ENCODE measurements at regions not wholly inside any gene's neighbourhood (a gene's known extent, or its start where the extent isn't known, plus 50 kb on each side); places are given as distances from the start of the nearest gene placed in this dataset.

- no peaks in the 10 kb centered on the region for H3K27me3 ChIP-seq (ENCODE audit: insufficient read depth, low read length)
- ChIA-PET RAD21 (ENCODE audit: low non-redundant PET in 1 of 2, low total read pairs in 2 of 2, uncharacterized antibody in 2 of 2, unreplicated experiment in 2 of 2) (no interaction called here), POLR2A (no interaction called here), CTCF (no interaction called here)
- H3K9me3 ChIP-seq (ENCODE audit: control insufficient read depth in 1 of 2, insufficient read depth in 1 of 2, low read depth in 1 of 2, low read length in 2 of 2): peaks cover 13 to 17% of the 10 kb centered on the region in 2 experiments; a peak in 2 of 4 replicates
- TF ChIP-seq ELF1 (IDR thresholded peaks at IDR 0.05; ENCODE audit: borderline replicate concordance, low read depth): no peak
- no peak for TF ChIP-seq FOSL1 (IDR thresholded peaks at IDR 0.05; ENCODE audit: low read depth)
- TF ChIP-seq, protein P1, sequence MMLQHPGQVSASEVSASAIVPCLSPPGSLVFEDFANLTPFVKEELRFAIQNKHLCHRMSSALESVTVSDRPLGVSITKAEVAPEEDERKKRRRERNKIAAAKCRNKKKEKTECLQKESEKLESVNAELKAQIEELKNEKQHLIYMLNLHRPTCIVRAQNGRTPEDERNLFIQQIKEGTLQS (IDR thresholded peaks at IDR 0.05): no peak
- TF ChIP-seq TCF7L2 (IDR thresholded peaks at IDR 0.05; ENCODE audit: borderline replicate concordance, extremely low read depth, insufficient read depth, insufficient read length): no peak
- no peak for TF ChIP-seq MAX (IDR thresholded peaks at IDR 0.05)
- no peak for TF ChIP-seq EZH2 (IDR thresholded peaks at IDR 0.05)
- no peak overlapping the region for H3K9ac ChIP-seq (ENCODE audit: low read length)
- H3K4me2 ChIP-seq (ENCODE audit: low read length): no peak overlapping the region
- no TSS peak for BruUV-seq (replicated peaks)
- DNase-seq (ENCODE audit: low read depth, low spot score): no peak
- no peaks in the 10 kb centered on the region for H3K36me3 ChIP-seq (ENCODE audit: control insufficient read depth in 1 of 2, insufficient read depth in 2 of 2, low read length in 2 of 2)
- H2AFZ ChIP-seq (ENCODE audit: low read depth, low read length, poor library complexity, severe bottlenecking): no peak overlapping the region
- no peak overlapping the region for H3K4me3 ChIP-seq (replicated peaks in 1 of 2; ENCODE audit: low read depth in 1 of 2, low read length in 2 of 2)
- no peaks in the 10 kb centered on the region for H3K9me2 ChIP-seq (ENCODE audit: insufficient read depth)
- H4K20me1 ChIP-seq (ENCODE audit: insufficient read depth): no peaks in the 10 kb centered on the region
- no peaks in the 10 kb centered on the region for H3K4me1 ChIP-seq (ENCODE audit: control insufficient read depth in 1 of 2, insufficient read depth in 2 of 2, low read length in 2 of 2)
- intact Hi-C loops (cut with micrococcal nuclease): no loop called here
- H3K79me2 ChIP-seq (ENCODE audit: insufficient read depth, low read length): no peaks in the 10 kb centered on the region
- no peak overlapping the region for H3K27ac ChIP-seq (ENCODE audit: low read depth, low read length)
- no peak for ATAC-seq
Measured at GRCh38 chr5:12865529-12865928, 961.3 kb upstream of the CTNND2 start.

- Histone ChIP-seq H3K36me3 (ENCODE audit: control insufficient read depth in 1 of 2, insufficient read depth in 2 of 2, low read length in 2 of 2) (no peaks in the 10 kb centered on the region), H4K20me1 (ENCODE audit: insufficient read depth) (no peaks in the 10 kb centered on the region), H3K4me3 (replicated peaks in 1 of 2; ENCODE audit: low read depth in 1 of 2, low read length in 2 of 2) (no peak overlapping the region), H3K4me1 (ENCODE audit: control insufficient read depth in 1 of 2, insufficient read depth in 2 of 2, low read length in 2 of 2) (no peaks in the 10 kb centered on the region), H3K9me3 (ENCODE audit: control insufficient read depth in 1 of 2, insufficient read depth in 1 of 2, low read depth in 1 of 2, low read length in 2 of 2) (peaks cover 12 to 17% of the 10 kb centered on the region in 2 experiments; a peak in 2 of 4 replicates), H2AFZ (ENCODE audit: low read depth, low read length, poor library complexity, severe bottlenecking) (no peak overlapping the region), H3K4me2 (ENCODE audit: low read length) (no peak overlapping the region), H3K79me2 (ENCODE audit: insufficient read depth, low read length) (no peaks in the 10 kb centered on the region), H3K9me2 (ENCODE audit: insufficient read depth) (no peaks in the 10 kb centered on the region), H3K27me3 (ENCODE audit: insufficient read depth, low read length) (no peaks in the 10 kb centered on the region), H3K9ac (ENCODE audit: low read length) (no peak overlapping the region), H3K27ac (ENCODE audit: low read depth, low read length) (no peak overlapping the region)
- DNase-seq (ENCODE audit: low read depth, low spot score): no peak
- BruUV-seq (replicated peaks): no TSS peak
- CTCF ChIA-PET: no interaction called here
- RAD21 ChIA-PET (ENCODE audit: low non-redundant PET in 1 of 2, low total read pairs in 2 of 2, uncharacterized antibody in 2 of 2, unreplicated experiment in 2 of 2): no interaction called here
- intact Hi-C loops (cut with micrococcal nuclease): no loop called here
- POLR2A ChIA-PET: no interaction called here
- no peak for ATAC-seq
- TF ChIP-seq ZBTB33 (IDR thresholded peaks at IDR 0.05; ENCODE audit: extremely low read depth, insufficient replicate concordance, low read length) (no peak), EZH2phosphoT487 (IDR thresholded peaks at IDR 0.05; ENCODE audit: borderline replicate concordance) (no peak), YY1 (IDR thresholded peaks at IDR 0.05; ENCODE audit: extremely low read depth, insufficient replicate concordance, low read depth, low read length) (no peak), MAX (IDR thresholded peaks at IDR 0.05) (no peak), TCF7L2 (IDR thresholded peaks at IDR 0.05; ENCODE audit: borderline replicate concordance, extremely low read depth, insufficient read depth, insufficient read length) (no peak), EZH2 (IDR thresholded peaks at IDR 0.05) (no peak), SIN3A (IDR thresholded peaks at IDR 0.05; ENCODE audit: low read depth) (no peak), RAD21 (IDR thresholded peaks at IDR 0.05; ENCODE audit: low read depth) (no peak)
- TF ChIP-seq, protein P2, sequence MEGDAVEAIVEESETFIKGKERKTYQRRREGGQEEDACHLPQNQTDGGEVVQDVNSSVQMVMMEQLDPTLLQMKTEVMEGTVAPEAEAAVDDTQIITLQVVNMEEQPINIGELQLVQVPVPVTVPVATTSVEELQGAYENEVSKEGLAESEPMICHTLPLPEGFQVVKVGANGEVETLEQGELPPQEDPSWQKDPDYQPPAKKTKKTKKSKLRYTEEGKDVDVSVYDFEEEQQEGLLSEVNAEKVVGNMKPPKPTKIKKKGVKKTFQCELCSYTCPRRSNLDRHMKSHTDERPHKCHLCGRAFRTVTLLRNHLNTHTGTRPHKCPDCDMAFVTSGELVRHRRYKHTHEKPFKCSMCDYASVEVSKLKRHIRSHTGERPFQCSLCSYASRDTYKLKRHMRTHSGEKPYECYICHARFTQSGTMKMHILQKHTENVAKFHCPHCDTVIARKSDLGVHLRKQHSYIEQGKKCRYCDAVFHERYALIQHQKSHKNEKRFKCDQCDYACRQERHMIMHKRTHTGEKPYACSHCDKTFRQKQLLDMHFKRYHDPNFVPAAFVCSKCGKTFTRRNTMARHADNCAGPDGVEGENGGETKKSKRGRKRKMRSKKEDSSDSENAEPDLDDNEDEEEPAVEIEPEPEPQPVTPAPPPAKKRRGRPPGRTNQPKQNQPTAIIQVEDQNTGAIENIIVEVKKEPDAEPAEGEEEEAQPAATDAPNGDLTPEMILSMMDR (IDR thresholded peaks at IDR 0.05 in 2 of 3, conservative IDR thresholded peaks at IDR 0.05 in 1 of 3; ENCODE audit: borderline replicate concordance in 1 of 3, insufficient read depth in 1 of 3, low read depth in 2 of 3, low read length in 2 of 3): no peak
- TF ChIP-seq, protein P1 (IDR thresholded peaks at IDR 0.05): no peak
Measured at GRCh38 chr5:12861886-12862654, 957.8 kb upstream of the CTNND2 start.

Data from HCT116 (cell line).